Activated naive CD4-positive, alpha-beta T cell treated with anti-CD3 and anti-CD28 coated beads, Interleukin-2, amount 10 ng/mL, durations not matched to agents 7 days and 5 days (primary cell): ENCODE measurements at regions not wholly inside any gene's neighbourhood (a gene's known extent, or its start where the extent isn't known, plus 50 kb on each side); places are given as distances from the start of the nearest gene placed in this dataset.

Experiments
- CTCF ChIA-PET: fragments of 350-600 bp; sonication (Branson Sonifier 250); formaldehyde crosslinking; loops from one replicate; lab custom pipeline; 2021; ENCODE audit warnings: antibody characterized with exemption; lab: Charles Lee
- DNase-seq: peaks from one replicate; pipeline ENCODE4 v3.0.0-alpha.2; 2020
- H3K27ac Mint-ChIP-seq: one replicate; pipeline ENCODE4 v1.8.0; 2021; ENCODE audit warnings: mild to moderate bottlenecking, moderate library complexity, mixed read lengths
- H3K27me3 Mint-ChIP-seq: one replicate; pipeline ENCODE4 v1.8.0; 2021; ENCODE audit warnings: mild to moderate bottlenecking, mixed read lengths
- H3K36me3 Mint-ChIP-seq: one replicate; pipeline ENCODE4 v1.8.0; 2021; ENCODE audit warnings: mixed read lengths
- H3K4me1 Mint-ChIP-seq: one replicate; pipeline ENCODE4 v1.8.0; 2021; ENCODE audit warnings: mixed read lengths
- H3K4me3 Mint-ChIP-seq: one replicate; pipeline ENCODE4 v1.8.0; 2021; ENCODE audit warnings: mild to moderate bottlenecking, moderate library complexity, mixed read lengths
- H3K9me3 Mint-ChIP-seq: one replicate; pipeline ENCODE4 v1.8.0; 2021; ENCODE audit warnings: mixed read lengths

DNA sequence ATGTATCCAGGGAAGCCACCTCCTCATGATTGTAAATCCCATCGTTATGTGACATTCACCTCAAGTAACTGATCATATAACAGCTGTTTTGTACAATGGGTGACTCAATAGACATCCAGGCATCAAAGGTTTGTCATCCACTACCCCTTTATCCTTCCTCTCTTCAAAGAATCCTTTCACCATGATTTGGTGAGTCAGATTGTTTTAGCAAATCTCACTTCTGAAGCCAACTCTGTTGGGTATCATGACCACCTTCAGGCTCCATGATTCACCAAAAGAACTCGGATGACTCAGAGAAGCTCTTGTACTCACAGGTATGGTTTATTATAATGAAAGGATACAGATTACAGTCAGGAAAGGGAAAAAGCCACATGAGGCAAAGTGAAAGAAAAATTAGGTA, 132.1 kb downstream of the PWWP3B start:
- Mint-ChIP-seq H3K4me3 (no peak overlapping the region), H3K27me3 (no peaks in the 10 kb centered on the region), H3K27ac (no peak overlapping the region), H3K4me1 (no peaks in the 10 kb centered on the region), H3K9me3 (no peaks in the 10 kb centered on the region), H3K36me3 (no peaks in the 10 kb centered on the region)
- no peak for DNase-seq
- CTCF ChIA-PET: no interaction called here

DNA sequence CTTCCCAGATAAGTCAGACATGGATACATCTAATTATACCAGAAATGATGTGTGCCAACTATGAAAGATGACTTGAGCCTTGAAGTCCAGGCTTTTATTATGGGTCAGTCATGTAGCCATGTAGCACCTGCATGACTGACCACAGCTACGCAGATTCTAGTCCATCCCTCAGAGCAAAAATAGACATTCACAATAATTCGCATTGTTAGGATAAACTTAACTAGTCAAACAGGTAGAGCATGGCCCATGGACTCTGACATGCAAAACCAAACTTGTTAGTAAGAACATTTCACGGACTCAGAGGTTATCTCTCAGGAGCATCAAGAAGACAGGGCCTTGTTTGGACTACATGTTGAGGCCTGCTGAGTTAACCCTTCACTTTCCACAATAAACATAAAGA, 132.6 kb downstream of the PWWP3B start:
- no peaks in the 10 kb centered on the region for H3K9me3 Mint-ChIP-seq
- H3K27me3 Mint-ChIP-seq: no peaks in the 10 kb centered on the region
- no peak overlapping the region for H3K4me3 Mint-ChIP-seq
- H3K36me3 Mint-ChIP-seq: no peaks in the 10 kb centered on the region
- no peak for DNase-seq
- CTCF ChIA-PET: no interaction called here
- H3K27ac Mint-ChIP-seq: no peak overlapping the region
- H3K4me1 Mint-ChIP-seq: no peaks in the 10 kb centered on the region

DNA sequence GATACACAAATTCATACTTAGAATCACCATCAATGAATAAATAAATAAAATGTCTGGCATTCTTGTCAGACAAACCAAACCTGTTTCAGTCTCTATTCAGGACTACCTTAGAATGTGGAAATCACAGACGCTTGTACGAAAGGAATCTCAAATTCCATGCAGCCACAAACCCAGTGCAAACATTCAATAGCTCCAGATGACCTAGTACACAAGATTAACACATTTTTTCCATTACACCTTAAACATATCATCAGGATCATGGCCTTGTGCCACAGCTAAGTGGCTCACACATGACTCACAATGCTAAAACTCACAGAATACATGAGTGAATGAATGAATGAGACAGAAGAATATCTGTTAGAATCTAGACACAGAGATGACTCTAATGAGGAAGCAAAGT, 134.2 kb downstream of the PWWP3B start:
- H3K27me3 Mint-ChIP-seq: no peaks in the 10 kb centered on the region
- H3K27ac Mint-ChIP-seq: no peak overlapping the region
- no peak overlapping the region for H3K4me3 Mint-ChIP-seq
- no peaks in the 10 kb centered on the region for H3K36me3 Mint-ChIP-seq
- CTCF ChIA-PET: no interaction called here
- H3K9me3 Mint-ChIP-seq: no peaks in the 10 kb centered on the region
- no peaks in the 10 kb centered on the region for H3K4me1 Mint-ChIP-seq
- no peak for DNase-seq

DNA sequence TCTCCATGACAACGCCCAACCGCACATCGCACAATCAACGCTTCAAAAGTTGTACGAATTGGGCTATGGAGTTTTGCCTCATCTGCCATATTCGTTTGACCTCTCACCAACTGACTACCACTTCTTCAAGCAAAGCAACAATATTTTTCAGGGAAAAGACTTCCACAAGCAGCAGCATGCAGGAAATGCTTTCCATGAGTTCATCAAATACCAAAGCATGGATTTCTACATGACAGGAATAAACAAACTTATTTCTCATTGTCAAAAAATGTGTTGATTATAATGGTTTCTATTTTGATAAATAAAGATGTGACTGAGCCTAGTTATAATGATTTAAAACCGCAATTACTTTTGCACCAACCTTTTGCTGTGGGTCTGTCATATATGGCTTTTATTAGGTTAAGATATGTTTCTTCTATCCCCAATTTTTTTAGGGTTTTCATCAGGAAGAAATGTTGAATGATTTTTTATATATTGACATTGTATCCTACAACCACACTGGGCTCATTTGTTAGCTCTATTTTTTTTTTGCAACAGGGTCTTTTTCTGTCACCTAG, 138.4 kb downstream of the PWWP3B start:
- CTCF ChIA-PET: no interaction called here
- no peak for DNase-seq
- Mint-ChIP-seq H3K27ac (no peak overlapping the region), H3K4me1 (no peaks in the 10 kb centered on the region), H3K36me3 (no peaks in the 10 kb centered on the region), H3K9me3 (no peaks in the 10 kb centered on the region), H3K4me3 (no peak overlapping the region), H3K27me3 (no peaks in the 10 kb centered on the region)

DNA sequence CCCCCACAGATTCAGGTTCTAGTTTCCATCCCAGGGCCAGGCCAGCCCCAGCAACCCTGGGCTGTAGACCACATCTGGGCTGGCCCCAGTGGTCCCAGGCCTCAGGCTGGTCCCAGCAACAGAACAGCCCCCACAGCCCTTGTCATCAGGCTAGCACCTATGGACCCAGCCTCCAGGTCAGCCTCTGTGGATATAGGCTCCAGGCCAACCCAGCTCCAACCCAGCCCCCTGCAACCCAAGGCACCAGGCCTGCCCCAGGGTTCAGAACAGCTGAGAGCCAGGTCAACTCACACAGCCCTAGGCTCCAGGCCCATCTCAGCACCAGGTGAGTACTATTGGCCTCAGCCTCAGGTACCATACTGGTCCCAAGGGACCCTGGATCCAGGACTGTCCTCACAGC, 155.3 kb downstream of the PWWP3B start:
- Mint-ChIP-seq H3K4me1 (no peaks in the 10 kb centered on the region), H3K36me3 (no peaks in the 10 kb centered on the region), H3K27ac (no peak overlapping the region), H3K9me3 (no peaks in the 10 kb centered on the region), H3K27me3 (no peaks in the 10 kb centered on the region), H3K4me3 (no peak overlapping the region)
- no peak for DNase-seq
- CTCF ChIA-PET: no interaction called here

DNA sequence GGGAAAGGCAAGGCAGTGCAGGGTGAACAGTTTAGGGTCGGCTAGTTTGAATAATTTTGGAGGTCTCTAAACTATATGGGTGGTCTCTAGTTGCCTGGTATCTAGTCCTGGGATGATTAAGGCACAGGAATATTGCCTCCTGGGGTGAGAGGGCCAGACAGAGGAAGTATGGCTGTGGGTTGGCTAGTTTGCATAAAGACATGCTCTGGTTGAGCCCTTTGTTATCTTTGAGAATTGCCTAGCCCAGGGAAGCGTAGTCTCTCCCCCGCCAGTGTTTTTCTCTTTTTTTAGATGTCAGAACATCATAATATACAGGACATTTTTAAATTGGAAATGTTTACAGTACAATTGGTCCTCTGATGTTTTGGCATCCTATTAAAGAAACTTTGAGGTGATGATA, 163.5 kb downstream of the PWWP3B start:
- H3K9me3 Mint-ChIP-seq: no peaks in the 10 kb centered on the region

DNA sequence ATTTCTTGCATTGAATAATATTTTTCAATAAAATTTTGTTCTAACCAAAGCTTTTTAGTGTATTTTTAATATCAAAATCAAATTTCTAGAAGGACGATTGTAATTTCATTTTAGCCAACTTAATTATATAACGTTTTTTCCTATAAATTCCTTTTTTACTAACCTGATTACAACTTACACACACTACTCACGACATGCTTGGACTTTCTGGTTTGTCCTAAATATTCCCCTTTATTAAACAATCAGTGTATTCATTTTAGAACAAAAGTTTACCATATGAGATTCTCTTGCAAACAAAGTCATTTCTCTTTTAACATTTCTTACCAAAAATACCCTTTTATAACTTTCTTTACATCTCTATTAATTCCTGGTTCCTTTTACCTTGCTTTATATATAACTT, 173.7 kb downstream of the PWWP3B start:
- CTCF ChIA-PET: no interaction called here

More for the DNA sequence above, 163.5 kb downstream of the PWWP3B start:
- H3K27ac Mint-ChIP-seq: no peak overlapping the region
- H3K4me1 Mint-ChIP-seq: no peaks in the 10 kb centered on the region
- DNase-seq: no peak
- no peaks in the 10 kb centered on the region for H3K36me3 Mint-ChIP-seq
- CTCF ChIA-PET: no interaction called here
- no peaks in the 10 kb centered on the region for H3K27me3 Mint-ChIP-seq
- no peak overlapping the region for H3K4me3 Mint-ChIP-seq

DNA sequence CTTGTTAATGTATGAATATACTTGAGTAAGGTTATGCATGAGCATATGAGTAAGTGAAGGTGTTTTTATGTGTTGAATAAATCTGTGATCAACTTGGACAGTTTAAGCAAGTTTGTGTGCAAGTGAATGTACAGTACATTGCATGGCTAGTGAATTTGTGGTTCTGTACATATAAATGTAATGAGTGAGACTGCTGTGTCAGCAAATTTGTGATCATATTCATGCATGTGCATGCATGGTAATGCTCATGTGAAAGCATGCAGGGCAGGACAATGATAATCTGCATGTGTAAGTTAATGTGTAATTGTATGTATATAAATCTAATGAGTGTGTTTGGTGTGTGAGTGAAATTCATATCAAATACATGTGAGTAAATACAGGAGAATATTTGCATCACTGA, 188.5 kb downstream of the PWWP3B start:
- CTCF ChIA-PET: no interaction called here
- H3K4me3 Mint-ChIP-seq: no peak overlapping the region
- no peak overlapping the region for H3K27ac Mint-ChIP-seq
- no peak for DNase-seq
- H3K27me3 Mint-ChIP-seq: no peaks in the 10 kb centered on the region
- H3K36me3 Mint-ChIP-seq: no peaks in the 10 kb centered on the region
- no peaks in the 10 kb centered on the region for H3K9me3 Mint-ChIP-seq
- H3K4me1 Mint-ChIP-seq: no peaks in the 10 kb centered on the region

More for the DNA sequence above, 173.7 kb downstream of the PWWP3B start:
- Mint-ChIP-seq H3K4me1 (no peaks in the 10 kb centered on the region), H3K4me3 (no peak overlapping the region), H3K36me3 (no peaks in the 10 kb centered on the region), H3K27me3 (no peaks in the 10 kb centered on the region), H3K27ac (no peak overlapping the region), H3K9me3 (no peaks in the 10 kb centered on the region)
- no peak for DNase-seq

DNA sequence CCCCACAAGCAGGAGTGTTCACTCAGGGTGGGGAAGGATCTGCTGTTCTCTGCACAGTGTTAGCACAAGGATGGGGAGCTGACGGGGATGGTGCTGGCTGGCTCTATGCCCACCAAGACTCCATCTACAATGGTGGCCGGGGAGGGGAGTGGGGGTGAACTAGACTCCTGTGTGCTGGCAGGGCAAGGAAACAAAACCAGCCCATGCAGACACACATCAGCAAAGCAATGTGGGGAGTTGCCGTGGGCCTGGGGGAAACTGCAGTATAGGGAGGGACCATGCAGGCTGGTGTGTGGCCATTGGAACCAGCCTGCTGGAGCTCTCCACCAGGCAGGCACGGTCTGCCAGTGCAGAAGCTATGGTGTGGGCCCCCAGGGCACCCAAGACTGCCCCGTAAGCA, 195.1 kb downstream of the PWWP3B start:
- Mint-ChIP-seq H3K9me3 (no peaks in the 10 kb centered on the region), H3K27ac (no peak overlapping the region), H3K27me3 (no peaks in the 10 kb centered on the region), H3K36me3 (no peaks in the 10 kb centered on the region), H3K4me1 (no peaks in the 10 kb centered on the region), H3K4me3 (no peak overlapping the region)
- no peak for DNase-seq
- CTCF ChIA-PET: no interaction called here

DNA sequence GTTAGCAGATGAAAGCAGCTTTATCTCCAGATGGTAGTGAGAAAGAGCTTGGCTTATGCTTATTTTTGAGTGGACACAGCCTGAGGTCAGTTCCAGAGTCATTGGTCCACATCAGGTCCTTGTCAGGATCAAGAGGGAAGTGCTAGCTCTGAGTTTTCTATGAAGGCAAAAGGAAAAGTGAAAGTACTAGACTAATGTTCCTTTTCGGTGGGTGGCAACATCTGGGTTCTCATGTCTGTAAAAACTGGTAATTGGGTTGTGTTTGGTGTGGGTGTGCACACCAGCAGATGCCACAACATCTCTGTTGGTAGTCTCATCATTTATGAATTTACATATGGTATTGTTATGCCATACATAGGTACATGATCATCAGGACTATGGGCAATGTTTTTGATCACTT, 210.5 kb downstream of the PWWP3B start:
- no peak for DNase-seq
- Mint-ChIP-seq H3K4me1 (no peaks in the 10 kb centered on the region), H3K27me3 (no peaks in the 10 kb centered on the region), H3K27ac (peak overlapping the region; percentile 73), H3K36me3 (no peaks in the 10 kb centered on the region), H3K9me3 (no peaks in the 10 kb centered on the region), H3K4me3 (no peak overlapping the region)
- CTCF ChIA-PET: no interaction called here

DNA sequence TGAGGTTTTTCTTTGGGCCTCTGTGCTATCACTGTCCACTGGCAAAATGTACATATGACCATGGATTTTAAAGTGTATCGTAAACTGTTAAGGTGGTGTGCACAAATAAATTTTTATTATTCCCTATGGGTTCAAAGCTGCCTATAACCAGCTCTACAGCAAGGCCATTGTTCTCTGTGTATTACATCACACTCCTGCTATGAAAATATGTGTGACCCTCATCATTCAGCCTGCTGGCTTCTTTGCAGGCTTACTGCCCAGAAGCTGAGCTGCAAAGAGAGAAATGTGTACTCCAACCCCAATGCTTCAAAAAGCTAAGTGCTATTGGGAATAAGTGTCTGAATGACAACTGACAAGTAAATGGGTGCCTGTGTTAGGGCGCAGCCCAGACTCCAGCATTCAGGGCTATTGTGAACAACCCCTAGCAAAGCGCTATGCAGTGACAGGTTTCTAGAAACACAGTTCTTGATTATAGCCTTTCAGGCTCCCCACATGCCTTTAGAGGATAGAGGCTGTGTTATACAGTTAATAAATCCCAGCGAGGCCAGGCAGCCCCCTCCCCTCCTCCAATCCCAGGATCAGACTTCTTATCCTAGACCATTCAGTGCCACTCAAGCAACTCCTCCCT, 220.4 kb upstream of the RADX start:
- Mint-ChIP-seq H3K27me3 (no peaks in the 10 kb centered on the region), H3K4me1 (no peaks in the 10 kb centered on the region), H3K4me3 (no peak overlapping the region), H3K9me3 (no peaks in the 10 kb centered on the region), H3K36me3 (no peaks in the 10 kb centered on the region), H3K27ac (no peak overlapping the region)
- DNase-seq: no peak
- CTCF ChIA-PET: no interaction called here

DNA sequence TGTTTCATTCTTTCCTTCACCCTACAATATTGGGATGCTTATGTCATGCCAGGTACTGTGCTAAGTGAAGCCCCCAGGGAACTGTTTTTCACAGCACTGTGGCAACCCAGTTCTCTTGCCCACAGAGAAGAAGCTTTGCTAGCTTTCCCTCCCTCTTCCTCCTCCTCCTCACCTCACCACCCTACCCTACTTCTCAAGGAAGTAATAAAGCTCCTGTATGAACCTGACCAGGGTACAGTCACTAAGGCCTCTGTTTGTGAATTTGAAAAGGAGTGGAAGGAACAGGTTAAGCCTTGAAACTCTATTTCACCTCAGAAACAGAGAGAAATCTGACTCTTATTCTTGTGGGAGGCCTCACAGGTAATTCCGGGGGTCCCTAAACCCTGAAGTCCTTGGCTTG, 219.4 kb upstream of the RADX start:
- H3K4me3 Mint-ChIP-seq: no peak overlapping the region
- H3K36me3 Mint-ChIP-seq: no peaks in the 10 kb centered on the region
- no peaks in the 10 kb centered on the region for H3K27me3 Mint-ChIP-seq
- no peak for DNase-seq
- H3K4me1 Mint-ChIP-seq: no peaks in the 10 kb centered on the region
- no peak overlapping the region for H3K27ac Mint-ChIP-seq
- H3K9me3 Mint-ChIP-seq: no peaks in the 10 kb centered on the region
- CTCF ChIA-PET: no interaction called here

DNA sequence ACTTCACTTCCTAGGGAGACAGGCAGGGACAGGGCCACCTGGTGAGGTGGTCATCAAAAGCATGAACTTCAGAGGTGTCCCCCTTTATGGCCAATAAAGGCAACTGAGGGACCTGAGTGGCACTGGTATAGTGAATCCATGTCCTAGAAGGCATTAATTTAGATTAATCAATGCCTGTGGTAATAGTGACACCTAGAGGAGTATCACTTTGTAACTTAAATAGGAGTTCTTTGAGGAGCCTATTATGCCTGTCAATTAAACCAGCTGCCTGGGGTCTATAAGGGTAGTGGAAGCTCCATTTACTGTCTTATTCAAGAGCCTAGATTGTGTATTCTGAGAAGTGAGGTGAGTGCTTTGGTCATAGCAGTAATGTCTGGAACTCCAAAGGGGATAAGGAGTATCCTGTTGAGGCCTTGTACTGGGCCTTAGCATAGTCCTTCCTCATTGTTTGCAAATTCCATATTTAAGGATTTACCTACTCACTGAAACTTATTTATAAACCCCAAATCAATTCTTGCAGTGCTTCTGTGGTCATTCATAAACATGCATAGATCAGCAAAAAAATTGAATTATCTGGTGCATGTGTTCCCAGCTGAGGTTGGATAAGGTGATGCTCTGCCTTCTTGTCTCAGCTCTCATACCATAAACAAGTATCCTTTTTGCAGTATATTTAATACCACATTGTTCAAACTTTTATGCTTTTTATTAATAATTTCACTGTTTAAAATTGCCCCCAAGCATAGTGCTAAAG, 213.8 kb upstream of the RADX start:
- CTCF ChIA-PET: no interaction called here

DNA sequence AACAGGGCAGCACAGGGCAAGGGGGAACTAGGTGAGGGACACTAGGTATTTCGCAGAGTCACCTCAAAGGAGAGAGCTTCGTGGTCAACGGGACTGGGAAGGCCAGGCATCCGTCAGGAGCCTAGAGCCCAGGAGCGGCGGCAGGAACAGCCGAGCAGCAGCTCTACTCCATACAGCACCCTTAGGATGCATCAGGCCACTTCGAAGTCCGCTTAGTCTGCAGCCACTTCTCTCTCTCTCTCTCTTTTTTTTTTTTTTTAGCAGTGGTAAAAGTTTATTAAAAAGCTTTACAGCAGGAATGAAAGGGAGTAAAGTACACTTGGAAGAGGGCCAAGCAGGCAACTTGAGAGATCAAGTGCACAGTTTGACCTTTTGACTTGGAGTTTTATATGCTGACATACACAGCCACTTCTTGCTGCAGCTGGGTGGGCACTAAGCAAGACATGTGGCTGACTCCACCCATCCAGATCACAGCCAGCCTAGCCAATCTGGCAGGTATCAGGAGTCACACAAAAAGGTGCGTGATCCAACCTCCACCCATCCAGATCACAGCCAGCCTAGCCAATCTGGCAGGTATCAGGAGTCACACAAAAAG, 209.7 kb upstream of the RADX start:
- no peaks in the 10 kb centered on the region for H3K27me3 Mint-ChIP-seq
- no peaks in the 10 kb centered on the region for H3K4me1 Mint-ChIP-seq
- CTCF ChIA-PET: no interaction called here
- no peaks in the 10 kb centered on the region for H3K9me3 Mint-ChIP-seq
- H3K4me3 Mint-ChIP-seq: no peak overlapping the region
- no peak overlapping the region for H3K27ac Mint-ChIP-seq
- no peaks in the 10 kb centered on the region for H3K36me3 Mint-ChIP-seq
- no peak for DNase-seq

More for the DNA sequence above, 213.8 kb upstream of the RADX start:
- no peak overlapping the region for H3K27ac Mint-ChIP-seq
- no peaks in the 10 kb centered on the region for H3K4me1 Mint-ChIP-seq
- H3K9me3 Mint-ChIP-seq: no peaks in the 10 kb centered on the region
- H3K27me3 Mint-ChIP-seq: no peaks in the 10 kb centered on the region
- DNase-seq: no peak
- H3K36me3 Mint-ChIP-seq: no peaks in the 10 kb centered on the region
- no peak overlapping the region for H3K4me3 Mint-ChIP-seq

DNA sequence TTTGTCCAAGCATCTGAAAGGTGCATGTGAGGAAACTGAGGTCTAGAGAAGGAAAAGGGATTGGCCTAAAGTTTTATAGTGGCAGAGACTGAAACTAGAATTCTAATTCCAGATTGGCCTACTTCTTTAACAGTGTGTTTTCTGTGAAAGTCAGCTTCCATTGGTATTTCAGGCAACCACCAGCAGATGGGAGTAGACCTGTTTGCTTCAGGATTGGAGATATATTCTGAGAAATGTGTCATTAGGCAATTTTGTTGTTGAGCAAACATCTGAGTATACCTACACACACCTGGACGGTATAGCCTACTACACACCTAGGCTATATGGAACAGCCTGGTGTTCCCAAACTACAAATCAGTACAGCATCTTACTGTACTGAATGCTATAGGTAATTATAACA, 207.3 kb upstream of the RADX start:
- H3K4me3 Mint-ChIP-seq: no peak overlapping the region
- CTCF ChIA-PET: interaction anchor here (0.9 kb wide), 1 partner anchor 11 kb away, joined by 3 read pairs; no protein-coding TSS in a partner anchor
- no peak for DNase-seq

More for the DNA sequence above, 207.3 kb upstream of the RADX start:
- Mint-ChIP-seq H3K4me1 (no peaks in the 10 kb centered on the region), H3K27me3 (no peaks in the 10 kb centered on the region), H3K9me3 (no peaks in the 10 kb centered on the region), H3K27ac (no peak overlapping the region), H3K36me3 (no peaks in the 10 kb centered on the region)
